ENCODE measurements at regions not wholly inside any gene's neighbourhood (a gene's known extent, or its start where the extent isn't known, plus 50 kb on each side); places are given as distances from the start of the nearest gene placed in this dataset.
"Not testable (repeated sequence)": the region's sequence is repeated elsewhere in the genome, so short reads cannot be mapped to it uniquely, and the experiment has no call there.

DNA sequence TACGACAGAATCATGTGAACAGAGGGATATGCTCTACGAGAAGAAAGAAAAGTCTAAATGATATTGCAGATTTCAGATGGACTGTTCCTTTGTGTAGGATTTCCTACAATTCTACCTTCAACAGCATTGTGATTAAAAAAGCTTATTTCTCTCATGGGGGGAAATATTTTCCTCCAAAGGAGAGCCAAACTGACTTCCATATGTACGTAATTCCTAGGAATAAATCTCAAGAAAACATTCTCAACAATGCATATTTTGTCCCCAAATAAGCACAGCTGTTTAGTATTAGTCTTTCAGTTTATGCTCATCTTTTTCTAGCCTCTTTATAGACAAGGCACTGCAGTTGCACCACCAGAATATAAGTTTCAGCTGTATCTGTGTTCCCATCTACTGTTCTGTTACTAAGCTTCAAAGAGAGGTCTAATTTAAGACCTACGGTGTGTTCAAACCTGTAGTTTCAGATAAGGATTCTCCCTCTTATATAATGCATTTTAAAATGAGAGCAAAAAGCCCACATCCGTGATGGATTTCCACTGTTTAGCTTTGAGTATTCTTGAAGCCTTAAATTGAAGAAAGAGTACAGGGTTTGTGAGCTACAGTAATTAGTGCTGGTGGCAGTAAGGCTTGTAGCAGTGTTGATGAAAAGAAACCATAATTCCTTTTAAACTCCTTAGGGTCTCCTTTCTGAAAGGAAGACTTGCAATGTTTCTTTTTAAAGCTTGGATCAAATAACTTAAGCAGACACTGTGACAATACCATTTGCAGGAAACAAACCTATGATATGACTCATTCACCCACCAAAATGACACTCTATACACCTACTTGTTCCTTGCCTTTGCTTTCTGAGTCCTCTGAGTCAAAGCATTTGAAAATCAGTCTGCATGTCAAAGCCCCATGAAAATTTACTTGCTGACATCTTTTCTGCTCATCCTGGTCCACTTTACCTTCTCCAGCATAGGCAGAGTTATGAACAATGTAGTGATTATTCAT is 754.1 kb downstream of the NOVA1 start:
- no peak for DNase-seq

DNA sequence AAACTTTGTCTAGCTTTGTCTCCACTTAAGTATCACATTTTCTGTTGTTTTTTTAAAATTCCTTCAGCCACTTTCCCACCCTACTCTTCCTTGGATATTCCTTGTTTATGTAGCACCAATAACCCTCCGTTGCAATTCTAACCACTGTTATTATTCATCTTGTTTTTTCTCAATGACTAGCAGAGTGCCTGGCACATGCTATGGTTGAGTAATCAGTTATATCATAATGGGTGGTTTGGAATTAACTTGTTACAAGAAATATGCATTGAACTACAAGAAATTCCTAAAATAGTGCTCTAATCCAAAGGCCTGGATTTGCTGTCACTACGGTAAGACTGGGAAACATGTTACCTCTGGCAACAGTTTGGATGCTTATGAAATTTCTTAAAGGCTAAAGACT is 756.6 kb downstream of the NOVA1 start:
- DNase-seq, result no peak

DNA sequence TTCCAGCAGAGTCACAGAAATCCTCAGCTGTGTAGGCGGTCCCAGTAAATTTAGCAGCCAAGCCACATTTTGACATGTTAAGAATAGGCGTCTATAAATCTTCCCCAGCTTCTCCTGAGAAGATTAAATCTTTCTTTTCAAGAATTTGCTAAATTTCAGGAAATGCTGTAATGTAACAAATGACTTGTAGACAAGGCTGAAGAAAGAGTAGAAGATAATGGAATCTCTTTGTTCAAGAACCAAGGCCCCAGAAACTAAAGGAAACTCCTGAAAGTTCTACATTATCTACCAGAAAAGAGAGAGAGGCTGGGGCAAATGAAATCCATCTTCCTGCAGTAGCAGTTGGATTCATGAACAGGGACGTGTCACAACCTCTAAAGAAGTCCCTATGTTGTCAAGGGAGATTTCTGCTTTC is 760.3 kb downstream of the NOVA1 start:
- no peak for DNase-seq

DNA sequence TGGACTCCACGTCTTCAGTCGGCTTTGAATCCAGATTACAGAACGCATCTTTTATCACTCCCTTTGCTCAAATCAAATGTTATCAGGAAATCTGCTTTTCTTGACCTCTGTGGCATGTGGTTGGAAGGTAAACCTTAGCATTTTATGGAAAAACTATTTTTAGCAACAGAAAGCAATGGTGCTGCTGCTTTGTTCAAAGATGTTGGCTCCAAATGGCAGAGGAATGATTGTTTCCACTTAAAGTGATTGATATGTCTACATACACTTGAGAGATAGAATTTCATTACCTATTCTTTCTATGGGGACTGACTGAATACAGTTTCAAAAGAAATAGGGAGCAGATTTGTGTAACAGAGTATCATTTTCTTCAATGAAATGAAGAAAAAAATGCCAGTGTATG is 761.2 kb downstream of the NOVA1 start:
- DNase-seq, result no peak

DNA sequence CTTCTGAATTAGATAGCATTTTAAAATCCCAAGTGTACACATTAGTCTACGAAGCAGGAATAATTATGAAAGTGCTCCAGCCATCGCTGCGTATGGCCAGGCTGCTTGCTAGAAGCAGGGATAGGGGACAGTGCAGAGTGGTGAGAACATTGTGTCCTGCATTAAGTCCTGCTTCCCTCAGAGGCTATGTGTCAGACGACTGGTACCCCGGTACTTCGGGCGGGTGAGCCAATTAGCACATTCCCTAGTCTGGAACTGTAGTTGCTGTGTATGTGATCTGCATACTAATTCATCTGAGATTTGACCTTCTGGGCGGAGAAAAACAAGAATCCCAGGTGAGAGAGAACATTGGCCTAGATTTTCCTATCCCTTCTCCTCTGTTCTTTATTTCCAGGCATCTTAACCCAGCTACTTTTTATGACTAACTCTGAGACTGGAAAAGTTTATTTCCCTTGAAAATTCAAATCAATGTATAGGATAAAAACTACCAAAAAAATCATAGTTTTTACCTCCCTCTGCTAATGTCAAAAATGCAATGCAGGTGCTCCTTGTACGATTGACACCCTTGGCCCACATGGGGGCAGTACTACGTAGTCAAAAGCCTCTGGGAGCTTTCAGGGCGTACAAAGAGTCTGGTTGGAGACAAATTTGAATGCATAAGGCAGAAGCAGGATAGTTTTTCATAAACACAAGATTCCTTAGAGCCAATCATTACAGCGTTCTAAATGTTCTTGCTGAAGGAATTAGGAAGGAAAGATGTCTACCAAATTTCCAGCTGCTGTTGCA is 764.3 kb downstream of the NOVA1 start:
- DNase-seq, result no peak

DNA sequence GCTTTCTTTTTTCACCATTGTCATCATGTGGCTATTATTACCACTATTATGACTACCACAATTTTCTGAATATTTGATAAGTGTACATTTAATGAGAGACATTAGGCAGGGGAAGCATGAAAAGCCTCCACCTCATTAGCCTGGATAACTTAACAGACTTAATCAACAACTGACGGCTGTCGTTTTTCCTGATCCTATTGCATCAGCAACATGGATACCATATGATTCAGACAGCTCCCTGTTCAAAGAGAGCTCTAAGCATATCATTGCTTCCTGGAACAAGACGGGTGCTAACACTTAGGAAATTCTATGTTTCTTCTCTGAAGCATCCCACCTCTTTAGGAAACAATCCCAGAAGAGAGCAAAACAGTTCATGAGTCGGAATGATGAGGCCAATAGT is 765.2 kb downstream of the NOVA1 start:
- no peak for DNase-seq

DNA sequence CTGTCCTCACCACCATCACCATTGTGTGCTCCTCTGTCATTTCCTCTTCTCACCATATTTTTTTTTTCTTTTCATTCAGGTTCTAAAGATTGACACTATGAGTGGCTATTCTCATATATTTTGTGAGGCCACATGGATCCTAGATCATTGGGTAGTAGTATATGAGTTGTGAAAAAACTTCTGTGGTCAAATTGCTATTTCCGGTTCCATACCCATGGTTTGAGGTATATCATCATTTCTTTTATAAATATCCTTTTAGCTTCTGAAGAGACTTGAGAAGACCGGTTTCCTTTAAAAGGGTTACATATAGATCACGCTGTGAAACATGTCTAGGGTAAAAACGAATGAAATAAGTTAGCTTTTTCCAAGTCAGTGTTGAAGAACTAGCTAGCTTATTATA is 769.3 kb downstream of the NOVA1 start:
- no peak for DNase-seq

DNA sequence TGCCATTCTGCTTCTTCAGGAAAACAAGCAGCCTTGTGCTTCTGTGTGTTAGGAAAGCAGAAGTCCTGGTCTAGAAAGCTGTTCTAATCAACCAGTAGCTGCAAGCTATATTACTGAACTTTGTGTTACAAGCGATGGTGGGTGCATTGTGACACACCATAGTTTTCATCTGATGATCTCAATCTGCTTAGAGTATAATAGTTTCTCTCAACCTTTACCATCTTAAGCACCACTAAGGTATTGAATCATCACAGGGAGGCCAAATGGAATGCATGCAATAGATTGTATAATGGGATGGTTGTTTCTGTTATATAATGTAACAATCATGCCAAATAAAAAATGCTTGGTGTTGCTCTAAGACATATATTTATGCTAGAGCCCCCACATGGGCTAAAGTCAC is 771.7 kb downstream of the NOVA1 start:
- DNase-seq, result no peak

DNA sequence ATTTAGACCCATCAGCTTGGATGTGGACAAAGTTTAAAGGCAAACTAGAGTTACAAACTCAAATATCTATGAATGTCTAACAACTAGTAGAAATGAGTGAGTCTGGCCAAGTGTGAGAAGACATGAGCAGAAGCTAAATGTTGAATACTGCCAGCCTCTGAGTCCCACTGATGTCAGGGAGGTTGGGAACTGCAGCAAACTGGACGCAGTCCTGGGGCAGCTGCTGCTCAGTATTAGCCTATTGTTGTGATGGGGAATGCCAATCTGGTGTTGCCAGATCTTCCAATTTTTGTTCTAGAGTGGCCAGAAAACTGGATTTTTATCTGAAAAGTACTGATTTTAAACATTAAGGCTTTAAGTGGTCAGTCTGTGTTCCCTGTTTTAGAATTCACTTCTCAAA is 770.4 kb upstream of the STXBP6 start:
- no peak for DNase-seq

DNA sequence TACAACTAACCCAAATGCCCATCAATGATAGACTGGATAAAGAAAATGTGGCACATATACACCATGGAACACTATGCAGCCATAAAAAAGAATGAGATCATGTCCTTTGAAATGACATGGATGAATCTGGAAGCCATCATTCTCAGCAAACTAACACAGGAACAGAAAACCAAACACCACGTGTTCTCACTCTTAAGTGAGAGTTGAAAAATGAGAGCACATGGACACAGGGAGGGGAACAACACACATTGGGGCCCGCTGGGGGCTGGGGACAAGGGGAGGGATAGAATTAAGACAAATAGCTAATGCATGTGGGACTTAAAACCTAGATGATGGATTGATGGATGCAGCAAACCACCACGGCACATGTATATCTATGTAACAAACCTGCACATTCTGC is 764.7 kb upstream of the STXBP6 start:
- DNase-seq, result not testable (repeated sequence)

DNA sequence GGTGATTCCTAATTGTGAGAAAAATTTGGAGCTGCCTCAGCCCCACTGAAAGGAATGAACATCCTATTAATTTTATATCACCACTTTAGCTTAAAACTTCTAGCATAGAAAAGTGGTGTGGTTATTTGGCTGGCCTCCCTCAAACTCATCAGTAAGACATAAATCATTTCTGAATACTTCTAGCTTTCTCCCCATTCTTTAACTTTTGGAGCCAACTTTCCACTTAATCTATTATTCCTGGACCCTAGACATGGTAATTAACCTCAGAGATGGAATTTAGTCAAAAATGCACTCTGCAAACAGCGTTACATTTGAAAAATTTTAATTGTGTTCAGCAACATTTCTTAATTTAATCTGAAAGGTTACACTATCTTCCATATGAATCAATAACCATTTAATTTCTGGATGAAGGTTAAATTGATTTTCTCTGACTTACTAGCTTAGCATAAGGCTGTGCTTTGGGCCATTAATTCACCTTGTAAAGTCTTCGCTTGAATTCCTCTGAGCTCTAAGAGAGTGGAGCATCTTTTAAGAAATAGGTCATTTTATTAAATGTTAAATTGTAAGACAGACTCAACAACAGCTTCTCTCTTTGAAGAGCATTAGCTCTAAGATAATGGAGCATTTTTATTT is 753.6 kb upstream of the STXBP6 start:
- DNase-seq, result no peak

DNA sequence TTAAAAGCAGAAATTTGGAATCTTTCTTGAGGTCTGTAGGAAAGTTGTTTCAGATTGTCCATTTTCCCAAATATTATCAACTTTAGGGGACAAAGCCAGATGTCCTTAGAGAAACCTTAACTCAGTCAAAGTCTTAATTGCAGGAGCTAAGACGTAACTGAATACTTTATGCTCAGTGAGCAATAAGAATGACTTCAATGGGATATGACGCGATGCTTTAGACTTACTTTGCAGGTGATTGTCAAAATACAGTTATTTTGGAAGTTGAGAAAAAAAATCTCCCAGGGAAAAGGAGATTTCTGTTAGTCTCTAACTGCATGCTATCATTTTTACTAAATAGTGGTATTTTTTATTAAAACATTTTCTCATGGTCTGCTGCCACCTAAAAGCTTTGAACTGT is 750.9 kb upstream of the STXBP6 start:
- DNase-seq, result no peak

DNA sequence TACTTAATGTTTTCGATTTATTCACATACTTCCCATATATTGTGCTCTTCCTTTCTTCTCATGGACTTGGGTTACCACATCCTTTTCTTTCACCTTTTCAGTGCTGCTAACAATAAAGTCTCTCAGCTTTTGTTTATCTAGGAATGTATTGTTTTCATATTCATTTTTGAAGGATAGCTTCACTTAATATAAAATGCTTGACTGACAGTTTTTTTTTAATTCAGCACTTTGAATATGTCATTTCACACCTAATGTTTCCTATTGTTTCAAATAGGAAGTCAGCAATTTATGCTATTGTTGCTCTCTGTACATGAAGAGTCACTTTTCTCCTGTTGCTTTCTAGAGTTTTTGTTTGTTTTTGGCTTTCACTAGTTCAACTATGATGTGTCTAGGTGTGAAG is 738.3 kb upstream of the STXBP6 start:
- no peak for DNase-seq

DNA sequence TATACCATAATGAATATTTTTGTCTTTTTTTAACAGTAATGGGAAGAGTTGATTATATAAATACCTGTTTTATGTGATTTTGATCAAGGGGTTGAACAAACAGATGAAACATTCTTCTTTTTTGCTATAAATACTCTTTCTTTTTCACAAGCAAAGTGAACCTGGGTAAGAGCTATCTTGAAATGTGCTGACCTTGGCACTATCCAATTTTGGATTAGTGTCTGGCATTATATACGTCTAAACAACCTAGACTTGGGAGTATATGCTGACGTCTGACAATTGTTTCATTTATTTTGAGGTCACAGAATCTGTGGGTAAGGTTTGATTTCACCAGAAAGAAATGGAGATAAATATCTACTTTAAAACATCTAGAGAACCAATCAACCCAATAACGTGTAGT is 716.0 kb upstream of the STXBP6 start:
- no peak for DNase-seq

DNA sequence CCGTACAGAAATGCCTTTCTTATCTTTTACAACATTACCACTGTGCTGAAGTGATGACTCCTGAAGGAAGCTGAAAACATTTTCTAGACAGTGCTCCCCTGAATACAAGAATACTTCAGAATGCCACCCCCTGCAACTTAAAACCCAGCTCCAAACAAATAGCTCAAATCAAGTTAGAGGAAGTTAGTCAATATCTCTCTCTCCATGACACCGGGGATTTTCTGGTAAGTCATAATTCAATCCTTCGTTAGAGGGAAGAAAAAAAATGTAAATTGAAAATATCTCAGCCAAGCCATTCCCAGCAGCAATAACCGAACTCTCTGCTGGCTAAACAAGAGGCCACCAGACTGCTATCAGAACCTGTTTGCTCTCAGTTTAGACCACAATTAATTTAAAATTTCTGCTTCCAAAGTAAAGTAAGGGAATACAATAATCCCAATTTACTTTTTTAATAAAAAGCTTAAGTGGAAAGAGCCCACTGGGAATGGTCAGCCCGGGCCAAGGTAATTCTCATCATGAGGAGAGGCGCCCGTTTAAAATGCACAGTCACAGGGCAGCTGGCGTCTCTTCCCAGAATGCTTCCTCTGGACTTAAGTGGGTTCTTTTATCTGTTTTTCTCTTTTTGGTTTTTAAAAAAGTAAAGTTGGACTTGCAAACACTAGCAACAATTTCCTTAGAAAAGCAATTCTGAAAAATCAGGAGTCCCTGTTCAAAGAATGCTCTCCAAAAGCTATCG is 710.1 kb upstream of the STXBP6 start:
- DNase-seq, result no peak

DNA sequence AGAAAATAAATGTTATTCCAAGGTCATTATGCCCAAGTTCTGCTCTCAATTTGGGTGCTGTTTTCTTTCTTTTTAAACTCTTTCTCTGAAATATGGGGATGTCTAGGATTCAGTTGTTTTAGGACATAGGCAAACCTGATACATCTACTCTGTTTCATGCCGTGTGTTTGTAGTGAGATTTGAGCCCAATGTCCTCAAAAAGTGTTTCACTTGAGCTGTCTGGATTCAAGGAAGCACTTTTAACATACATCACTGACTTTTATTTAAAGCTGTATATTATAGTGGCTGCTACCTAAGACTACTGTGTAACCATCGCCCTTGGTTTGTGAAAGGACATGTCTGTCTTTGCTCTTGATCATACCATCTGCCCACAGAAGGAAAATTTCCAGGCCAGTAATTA is 709.3 kb upstream of the STXBP6 start:
- DNase-seq, result no peak

DNA sequence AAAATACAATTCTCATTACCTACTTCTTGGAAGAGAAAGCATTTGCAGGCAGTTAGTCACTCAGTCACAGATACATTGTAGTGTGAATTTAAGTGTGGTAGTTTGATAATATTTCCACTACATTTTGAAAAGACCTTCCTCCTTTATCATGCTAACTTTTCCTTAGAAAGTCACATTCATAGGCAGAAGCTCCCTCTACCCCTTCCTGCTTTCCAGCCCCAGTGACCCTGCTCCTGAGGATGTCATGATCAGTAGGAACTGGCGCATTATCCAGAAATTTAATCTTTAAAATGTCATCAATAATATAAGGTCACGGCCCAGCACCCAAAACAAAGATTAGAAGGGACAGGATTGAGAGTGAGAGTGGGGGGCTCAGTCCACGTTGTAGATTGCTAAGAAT is 707.4 kb upstream of the STXBP6 start:
- DNase-seq, result no peak

DNA sequence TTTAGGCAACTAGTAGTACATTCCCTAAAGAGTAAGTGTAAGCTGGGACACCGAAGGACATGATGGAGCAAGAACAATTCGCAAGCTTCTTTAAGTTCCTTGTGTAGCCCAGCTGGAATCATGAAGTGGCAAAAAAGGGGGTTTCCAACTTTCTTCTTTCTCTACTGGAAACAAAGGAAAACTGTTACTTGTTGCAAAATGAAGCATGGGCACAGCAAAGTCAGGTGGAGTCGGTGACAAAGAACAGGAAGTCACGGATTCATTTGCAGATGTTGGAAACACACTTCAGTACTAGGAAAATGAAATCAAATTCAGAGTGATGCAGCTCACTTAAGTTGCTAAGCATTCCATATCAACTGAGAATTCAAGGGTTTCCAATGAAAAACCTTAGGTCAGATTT is 706.9 kb upstream of the STXBP6 start:
- no peak for DNase-seq

DNA sequence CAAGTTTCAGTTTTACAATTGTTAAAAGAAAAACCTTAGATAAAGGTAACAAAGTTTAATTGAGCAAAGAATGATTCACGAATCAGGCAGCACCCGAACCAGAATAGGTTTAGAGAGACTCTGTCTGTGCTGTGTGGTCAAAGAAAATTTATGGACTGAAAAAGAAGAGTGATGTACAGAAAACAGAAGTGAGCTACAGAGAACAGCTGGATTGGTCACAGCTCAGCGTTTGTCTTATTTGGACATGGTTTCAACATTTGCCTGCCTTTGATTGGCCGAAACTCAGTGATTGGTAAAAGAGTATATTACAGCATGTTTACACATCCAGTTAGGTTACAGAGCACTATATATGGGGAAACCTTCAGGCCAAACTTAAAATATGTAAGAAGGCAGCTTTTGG is 703.2 kb upstream of the STXBP6 start:
- DNase-seq, result no peak

DNA sequence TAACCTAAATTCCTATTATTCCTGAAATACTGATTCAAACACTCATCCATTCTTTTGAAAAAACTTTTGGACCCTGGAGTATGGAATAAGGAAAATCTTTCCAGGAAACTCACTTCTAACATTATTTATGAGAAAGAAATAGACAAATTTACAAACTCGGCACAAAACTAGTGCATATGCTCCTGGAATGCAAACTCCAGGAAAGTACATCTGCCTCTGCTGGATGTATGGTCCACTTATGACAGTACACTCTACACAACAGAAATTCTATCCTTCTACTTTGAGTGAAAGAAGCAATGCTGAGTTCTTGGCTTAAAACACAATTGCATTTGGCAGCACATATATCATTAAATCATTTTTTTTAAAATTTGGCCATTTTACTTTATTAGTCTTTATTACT is 700.5 kb upstream of the STXBP6 start:
- DNase-seq, result no peak

Measured in NCI-H226 (cell line).